Endothelial cell of umbilical vein (primary cell): ENCODE measurements at regions not wholly inside any gene's neighbourhood (a gene's known extent, or its start where the extent isn't known, plus 50 kb on each side); places are given as distances from the start of the nearest gene placed in this dataset.

ENCODE experiments used
- BruUV-seq: library from RNA; stranded (reverse); fragments of 400-500 nt; replicated peaks from 2 replicates; lab custom pipeline; 2021; lab: Mats Ljungman, UMichigan
- CTCF ChIA-PET: fragments of 300-600, 350-600 bp; sonication (Branson Sonifier 250); formaldehyde crosslinking; loops from one replicate; lab custom pipeline; 2021; ENCODE audit warnings: antibody characterized with exemption, inconsistent platforms; lab: Charles Lee
- POLR2A ChIA-PET: fragments of 300-600, 350-600 bp; sonication (Branson Sonifier 250); formaldehyde crosslinking; loops from one replicate; lab custom pipeline; 2021; ENCODE audit warnings: antibody characterized with exemption, inconsistent platforms; lab: Charles Lee
- DNase-seq: peaks from one replicate; pipeline ENCODE4 v3.0.0-alpha.2; 2011; ENCODE audit warnings: low read depth, low spot score
- FAIRE-seq: peaks from 2 replicates; lab custom pipeline; 2011; peaks lifted over from hg19 to GRCh38; lab: Jason Lieb, UNC
- H2AFZ ChIP-seq: 2 replicates; pipeline ENCODE4 v1.6.0; 2012; ENCODE audit warnings: low read depth, low read length, control low read depth, inconsistent platforms
- H3K27ac ChIP-seq: 2 replicates; pipeline ENCODE4 v1.5.1; 2011; ENCODE audit warnings: low read depth, mild to moderate bottlenecking, control low read depth, low read length, moderate library complexity; ENCODE audit not compliant: insufficient read depth
- H3K27me3 ChIP-seq, 2 experiments: 2 replicates each; pipeline versions ENCODE4 v1.6.0 to v1.6.1; 2011; ENCODE audit warnings: low read length in 2 of 2, mixed read lengths in 1 of 2; ENCODE audit not compliant: control insufficient read depth in 2 of 2, insufficient read depth in 2 of 2
- H3K36me3 ChIP-seq, 2 experiments: 2 replicates in 1 of 2; 3 replicates in 1 of 2; pipeline ENCODE4 v1.5.1; 2011; ENCODE audit warnings: low read length in 2 of 2, mild to moderate bottlenecking in 1 of 2, moderate library complexity in 1 of 2; ENCODE audit not compliant: control insufficient read depth in 2 of 2, insufficient read depth in 2 of 2; ENCODE audit errors: extremely low read depth in 1 of 2
- H3K4me1 ChIP-seq: 3 replicates; pipeline ENCODE4 v1.5.1; 2011; ENCODE audit warnings: mild to moderate bottlenecking, low read length; ENCODE audit not compliant: control insufficient read depth, insufficient read depth; ENCODE audit errors: extremely low read depth
- H3K4me2 ChIP-seq: 2 replicates; pipeline ENCODE4 v1.6.1; 2011; ENCODE audit warnings: low read length, control low read depth, mixed read lengths; ENCODE audit not compliant: insufficient read depth
- H3K4me3 ChIP-seq, 3 experiments: fragments of 200-600 bp in 1 of 3; sonication (generic), shearing (Covaris generic) in 1 of 3; replicated peaks in 1 of 3; 2 replicates each; pipeline ENCODE4 v1.5.1; 2011 to 2016; ENCODE audit warnings: control low read depth in 3 of 3, low read length in 3 of 3, mild to moderate bottlenecking in 2 of 3, inconsistent platforms in 1 of 3, low read depth in 1 of 3, moderate library complexity in 1 of 3; ENCODE audit not compliant: insufficient read depth in 1 of 3
- H3K79me2 ChIP-seq: 2 replicates; pipeline ENCODE4 v1.6.0; 2012; ENCODE audit warnings: low read length, inconsistent platforms; ENCODE audit not compliant: control insufficient read depth, insufficient read depth
- H3K9ac ChIP-seq: replicated peaks from 2 replicates; pipeline ENCODE3; 2011; ENCODE audit warnings: low read length, control low read depth; ENCODE audit not compliant: insufficient read depth; ENCODE audit errors: extremely low read depth
- H3K9me1 ChIP-seq: replicated peaks from 3 replicates; pipeline ENCODE4 v1.6.0; 2011; ENCODE audit warnings: mild to moderate bottlenecking, low read length; ENCODE audit not compliant: control insufficient read depth, insufficient read depth; ENCODE audit errors: extremely low read depth
- H3K9me3 ChIP-seq: replicated peaks from 2 replicates; pipeline ENCODE4 v1.5.1; 2012; ENCODE audit warnings: low read length, inconsistent platforms; ENCODE audit not compliant: control insufficient read depth, insufficient read depth
- H4K20me1 ChIP-seq: replicated peaks from 2 replicates; pipeline ENCODE3; 2011; ENCODE audit warnings: mild to moderate bottlenecking, low read length; ENCODE audit not compliant: control insufficient read depth, insufficient read depth; ENCODE audit errors: extremely low read depth
- EZH2 ChIP-seq: IDR thresholded peaks from 2 replicates; pipeline ENCODE4 v1.6.1; 2012; ENCODE audit warnings: borderline replicate concordance, low read depth, mild to moderate bottlenecking, moderate library complexity, low read length, inconsistent platforms; ENCODE audit not compliant: severe bottlenecking
- FOS ChIP-seq: IDR thresholded peaks from 2 replicates; pipeline ENCODE4 v1.6.1; 2011; ENCODE audit warnings: mild to moderate bottlenecking, low read length, moderate library complexity, borderline replicate concordance; ENCODE audit not compliant: insufficient read depth
- GATA2 ChIP-seq: IDR thresholded peaks from 2 replicates; pipeline ENCODE4 v1.7.0; 2011; ENCODE audit warnings: low read depth, mild to moderate bottlenecking, moderate library complexity, mixed read lengths, low read length; ENCODE audit not compliant: insufficient read length, insufficient read depth
- MYC ChIP-seq: IDR thresholded peaks from one replicate; pipeline ENCODE4 v1.6.1; 2011; ENCODE audit warnings: mild to moderate bottlenecking, low read depth, low read length
- dilution Hi-C: fragments of 300-500 bp; cut with MboI; formaldehyde crosslinking; loops from one replicate; pipeline ENCODE4 v1.15.0; 2019; ENCODE audit warnings: low sequenced_read_pairs; ENCODE audit not compliant: extremely low pct_ligation_motif_present
- intact Hi-C: fragments of 100-400 bp; cut with micrococcal nuclease; formaldehyde crosslinking; loops from one replicate; pipeline ENCODE4 v1.10.0; 2022
- TF ChIP-seq, protein P1 (sequence below), 2 donors: IDR thresholded peaks; 1 replicate in 1 of 2; 2 replicates in 1 of 2; pipeline ENCODE4 v1.5.1; 2011; ENCODE audit warnings: low read length in 2 of 2, mild to moderate bottlenecking in 2 of 2, moderate library complexity in 2 of 2, control low read depth in 1 of 2, inconsistent platforms in 1 of 2, low read depth in 1 of 2; ENCODE audit not compliant: insufficient read depth in 1 of 2; ENCODE audit errors: extremely low read depth in 1 of 2
- TF ChIP-seq, protein P2 (sequence below): IDR thresholded peaks from 2 replicates; pipeline ENCODE4 v1.6.1; 2011; ENCODE audit not compliant: insufficient read depth, insufficient read length

GRCh38 chr10:43913676-43914235, 265.1 kb upstream of the ZNF32 start:
- ChIA-PET POLR2A (no interaction called here), CTCF (interaction anchor here (1.0 to 1.3 kb wide), 3 partner anchors 11 to 20 kb away, joined by 3 to 5 read pairs (median 4); no protein-coding TSS in a partner anchor)
- DNase-seq (no peak), FAIRE-seq (no peak)
- dilution Hi-C loops: no loop called here
- intact Hi-C loops: no loop called here
- H3K9me1 ChIP-seq: no peaks in the 10 kb centered on the region
- H3K79me2 ChIP-seq: no peaks in the 10 kb centered on the region
- TF ChIP-seq, protein P1, sequence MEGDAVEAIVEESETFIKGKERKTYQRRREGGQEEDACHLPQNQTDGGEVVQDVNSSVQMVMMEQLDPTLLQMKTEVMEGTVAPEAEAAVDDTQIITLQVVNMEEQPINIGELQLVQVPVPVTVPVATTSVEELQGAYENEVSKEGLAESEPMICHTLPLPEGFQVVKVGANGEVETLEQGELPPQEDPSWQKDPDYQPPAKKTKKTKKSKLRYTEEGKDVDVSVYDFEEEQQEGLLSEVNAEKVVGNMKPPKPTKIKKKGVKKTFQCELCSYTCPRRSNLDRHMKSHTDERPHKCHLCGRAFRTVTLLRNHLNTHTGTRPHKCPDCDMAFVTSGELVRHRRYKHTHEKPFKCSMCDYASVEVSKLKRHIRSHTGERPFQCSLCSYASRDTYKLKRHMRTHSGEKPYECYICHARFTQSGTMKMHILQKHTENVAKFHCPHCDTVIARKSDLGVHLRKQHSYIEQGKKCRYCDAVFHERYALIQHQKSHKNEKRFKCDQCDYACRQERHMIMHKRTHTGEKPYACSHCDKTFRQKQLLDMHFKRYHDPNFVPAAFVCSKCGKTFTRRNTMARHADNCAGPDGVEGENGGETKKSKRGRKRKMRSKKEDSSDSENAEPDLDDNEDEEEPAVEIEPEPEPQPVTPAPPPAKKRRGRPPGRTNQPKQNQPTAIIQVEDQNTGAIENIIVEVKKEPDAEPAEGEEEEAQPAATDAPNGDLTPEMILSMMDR (IDR thresholded peaks at IDR 0.05; ENCODE audit: extremely low read depth in 1 of 2, insufficient read depth in 1 of 2, low read depth in 1 of 2, low read length in 2 of 2): no peak
- TF ChIP-seq GATA2 (no peak), EZH2 (no peak)
- peaks cover 6% of the 10 kb centered on the region for H3K4me1 ChIP-seq
- no peak overlapping the region for H2AFZ ChIP-seq
- H4K20me1 ChIP-seq: no peaks in the 10 kb centered on the region
- H3K9me3 ChIP-seq: no peaks in the 10 kb centered on the region
- no peak overlapping the region for H3K9ac ChIP-seq
- H3K4me2 ChIP-seq: no peak overlapping the region
- no peaks in the 10 kb centered on the region for H3K36me3 ChIP-seq
- H3K4me3 ChIP-seq: no peak overlapping the region
- BruUV-seq: no TSS peak
- no peak overlapping the region for H3K27ac ChIP-seq
- no peaks in the 10 kb centered on the region for H3K27me3 ChIP-seq

DNA sequence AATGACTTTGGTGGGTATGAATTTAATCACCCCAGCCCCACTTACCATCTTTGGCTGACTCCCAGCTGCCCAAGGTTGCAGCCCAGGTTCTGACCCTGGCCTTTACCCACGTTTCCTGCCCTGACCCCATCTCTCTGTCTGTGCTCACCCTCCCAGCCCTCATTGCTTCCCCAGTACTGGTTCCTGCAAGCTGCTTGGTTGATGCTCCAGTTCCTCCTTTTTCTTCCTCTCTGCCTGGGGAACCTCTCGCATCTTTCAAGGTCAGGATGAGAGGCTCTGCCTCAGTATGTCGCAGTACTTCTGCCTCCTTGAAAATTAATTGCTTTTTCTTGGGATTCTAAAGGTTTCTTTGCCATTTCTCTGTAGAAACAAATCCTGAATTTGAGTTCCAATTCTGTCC, 263.8 kb upstream of the ZNF32 start:
- H3K9ac ChIP-seq: no peak overlapping the region
- no peak for FAIRE-seq
- no peaks in the 10 kb centered on the region for H4K20me1 ChIP-seq
- H3K4me3 ChIP-seq: no peak overlapping the region
- no peaks in the 10 kb centered on the region for H3K9me3 ChIP-seq
- CTCF ChIA-PET: no interaction called here
- H3K4me2 ChIP-seq: no peak overlapping the region
- H3K27ac ChIP-seq: no peak overlapping the region
- no peak overlapping the region for H2AFZ ChIP-seq
- peaks cover 6% of the 10 kb centered on the region for H3K4me1 ChIP-seq
- H3K27me3 ChIP-seq: no peaks in the 10 kb centered on the region
- TF ChIP-seq, protein P2, sequence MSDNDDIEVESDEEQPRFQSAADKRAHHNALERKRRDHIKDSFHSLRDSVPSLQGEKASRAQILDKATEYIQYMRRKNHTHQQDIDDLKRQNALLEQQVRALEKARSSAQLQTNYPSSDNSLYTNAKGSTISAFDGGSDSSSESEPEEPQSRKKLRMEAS: no peak
- TF ChIP-seq MYC (no peak), GATA2 (no peak), FOS (no peak)
- intact Hi-C loops: no loop called here
- no peaks in the 10 kb centered on the region for H3K79me2 ChIP-seq
- no TSS peak for BruUV-seq
- no peak for DNase-seq
- dilution Hi-C loops: no loop called here
- no peaks in the 10 kb centered on the region for H3K36me3 ChIP-seq
- H3K9me1 ChIP-seq: no peaks in the 10 kb centered on the region
- POLR2A ChIA-PET: no interaction called here
